BLaER1 (cell line): ENCODE measurements at regions not wholly inside any gene's neighbourhood (a gene's known extent, or its start where the extent isn't known, plus 50 kb on each side); places are given as distances from the start of the nearest gene placed in this dataset.

ENCODE experiments used
- H3K27ac ChIP-seq: shearing (Covaris generic); formaldehyde crosslinking; 2 replicates; pipeline ENCODE4 v1.8.1; 2022
- H3K27me3 ChIP-seq: shearing (Covaris generic); formaldehyde crosslinking; 2 replicates; pipeline ENCODE4 v1.8.1; 2022
- H3K36me3 ChIP-seq: shearing (Covaris generic); formaldehyde crosslinking; 2 replicates; pipeline ENCODE4 v1.8.1; 2022
- H3K4me1 ChIP-seq: shearing (Covaris generic); formaldehyde crosslinking; 2 replicates; pipeline ENCODE4 v1.8.1; 2022
- H3K4me2 ChIP-seq: shearing (Covaris generic); formaldehyde crosslinking; 2 replicates; pipeline ENCODE4 v1.8.1; 2022
- H3K4me3 ChIP-seq: shearing (Covaris generic); formaldehyde crosslinking; 2 replicates; pipeline ENCODE4 v1.8.1; 2022
- H3K9ac ChIP-seq: shearing (Covaris generic); formaldehyde crosslinking; 2 replicates; pipeline ENCODE4 v1.8.1; 2022
- H3K9me3 ChIP-seq: shearing (Covaris generic); formaldehyde crosslinking; 2 replicates; pipeline ENCODE4 v1.8.1; 2022
- H4K20me1 ChIP-seq: shearing (Covaris generic); formaldehyde crosslinking; 2 replicates; pipeline ENCODE4 v1.8.1; 2022
- Cebpa-rat ChIP-seq: shearing (Covaris generic); IDR thresholded peaks from 2 replicates; pipeline ENCODE4 v1.8.1; 2022

DNA sequence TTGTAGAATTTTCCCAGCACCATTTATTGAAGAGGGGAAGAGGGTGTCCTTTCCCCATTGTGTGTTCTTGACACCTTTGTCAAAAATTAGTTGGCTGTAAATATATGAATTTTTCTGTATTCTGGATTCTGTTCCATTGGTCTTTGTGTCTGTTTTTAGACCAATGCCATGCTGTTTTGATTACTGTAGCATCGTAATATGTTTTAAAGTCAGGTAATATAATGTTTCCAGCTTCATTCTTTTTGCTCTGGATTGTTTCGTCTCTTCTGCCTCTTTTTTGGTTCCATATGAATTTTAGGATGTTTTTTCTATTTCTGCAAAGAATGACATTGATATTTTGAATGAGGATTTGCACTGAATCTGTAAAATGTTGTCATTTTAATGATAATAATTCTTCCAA, 331.9 kb upstream of the RGS6 start:
- H3K9ac ChIP-seq: no peak overlapping the region
- H3K9me3 ChIP-seq: peaks cover 36% of the 10 kb centered on the region
- TF ChIP-seq Cebpa-rat: no peak
- peaks cover 12% of the 10 kb centered on the region for H3K4me1 ChIP-seq
- H3K27ac ChIP-seq: no peak overlapping the region
- no peaks in the 10 kb centered on the region for H4K20me1 ChIP-seq
- H3K4me2 ChIP-seq: no peak overlapping the region
- no peaks in the 10 kb centered on the region for H3K36me3 ChIP-seq
- H3K27me3 ChIP-seq: no peaks in the 10 kb centered on the region
- no peak overlapping the region for H3K4me3 ChIP-seq

DNA sequence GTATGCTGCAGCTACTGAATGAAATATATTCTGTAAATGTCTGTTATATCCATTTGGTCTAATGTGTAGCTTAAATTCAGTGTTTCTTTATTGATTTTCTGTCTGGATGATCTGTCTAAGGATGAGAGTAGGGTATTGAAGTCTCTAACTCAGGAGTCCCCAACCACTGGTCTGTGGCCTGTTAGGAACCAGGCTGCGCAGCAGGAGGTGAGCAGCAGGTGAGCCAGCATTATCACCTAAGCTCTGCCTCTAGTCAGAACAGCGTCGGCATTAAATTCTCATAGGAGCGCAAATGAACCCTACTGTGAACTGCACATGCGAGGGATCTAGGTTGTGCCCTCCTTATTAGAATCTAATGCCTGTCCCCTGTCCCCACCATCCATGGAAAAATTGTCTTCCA, 329.7 kb upstream of the RGS6 start:
- no peaks in the 10 kb centered on the region for H3K27me3 ChIP-seq
- H4K20me1 ChIP-seq: no peaks in the 10 kb centered on the region
- peaks cover 44% of the 10 kb centered on the region for H3K9me3 ChIP-seq

DNA sequence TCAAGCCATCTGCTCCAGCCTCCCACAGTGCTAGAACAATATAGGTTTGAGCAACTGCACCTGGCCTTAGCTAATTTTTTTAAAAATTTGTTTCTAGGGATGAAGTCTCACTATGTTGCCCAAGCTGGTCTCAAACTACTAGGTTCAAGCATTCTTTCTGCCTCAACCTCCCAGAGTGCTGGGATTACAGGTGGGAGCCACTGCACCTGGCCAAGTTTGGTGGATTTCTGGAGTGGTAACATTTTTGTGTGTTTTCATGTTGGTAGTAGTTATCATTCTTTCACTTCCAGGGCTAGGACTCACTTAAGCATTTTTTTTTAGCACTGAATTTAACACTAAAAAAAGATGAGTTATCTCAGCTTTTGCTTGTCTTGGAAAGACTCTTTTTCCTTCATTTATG, 328.0 kb upstream of the RGS6 start:
- peaks cover 36% of the 10 kb centered on the region for H3K9me3 ChIP-seq
- H4K20me1 ChIP-seq: no peaks in the 10 kb centered on the region

More for the DNA sequence above, 329.7 kb upstream of the RGS6 start:
- peaks cover 9% of the 10 kb centered on the region for H3K4me1 ChIP-seq
- no peak for TF ChIP-seq Cebpa-rat
- H3K27ac ChIP-seq: no peak overlapping the region
- H3K4me3 ChIP-seq: no peak overlapping the region
- no peak overlapping the region for H3K4me2 ChIP-seq
- no peaks in the 10 kb centered on the region for H3K36me3 ChIP-seq
- H3K9ac ChIP-seq: no peak overlapping the region

GRCh38 chr14:71606064-71606463, 326.2 kb upstream of the RGS6 start:
- H4K20me1 ChIP-seq: no peaks in the 10 kb centered on the region
- H3K27me3 ChIP-seq: no peaks in the 10 kb centered on the region
- peaks cover 24% of the 10 kb centered on the region for H3K9me3 ChIP-seq
- no peaks in the 10 kb centered on the region for H3K36me3 ChIP-seq
- H3K27ac ChIP-seq: no peak overlapping the region
- H3K4me2 ChIP-seq: 0 out of 2 replicates have a peak overlapping the region, but pooled peaks have one; percentile 6
- no peak overlapping the region for H3K4me3 ChIP-seq
- no peak overlapping the region for H3K9ac ChIP-seq
- no peaks in the 10 kb centered on the region; the same call in 1 of the 2 replicates for H3K4me1 ChIP-seq
- TF ChIP-seq Cebpa-rat: no peak

More for the DNA sequence above, 328.0 kb upstream of the RGS6 start:
- Histone ChIP-seq H3K4me3 (no peak overlapping the region), H3K27ac (no peak overlapping the region), H3K36me3 (no peaks in the 10 kb centered on the region), H3K9ac (no peak overlapping the region), H3K27me3 (no peaks in the 10 kb centered on the region), H3K4me1 (no peaks in the 10 kb centered on the region; the same call in 1 of the 2 replicates), H3K4me2 (no peak overlapping the region)
- no peak for TF ChIP-seq Cebpa-rat

GRCh38 chr14:71606575-71606974, 325.7 kb upstream of the RGS6 start:
- no peaks in the 10 kb centered on the region for H3K27me3 ChIP-seq
- no peaks in the 10 kb centered on the region; the same call in 1 of the 2 replicates for H3K4me1 ChIP-seq
- no peak overlapping the region for H3K9ac ChIP-seq
- TF ChIP-seq Cebpa-rat: no peak
- H3K27ac ChIP-seq: no peak overlapping the region
- H3K36me3 ChIP-seq: no peaks in the 10 kb centered on the region
- H3K4me2 ChIP-seq: no peak overlapping the region
- H3K4me3 ChIP-seq: no peak overlapping the region
- peaks cover 24% of the 10 kb centered on the region for H3K9me3 ChIP-seq
- H4K20me1 ChIP-seq: no peaks in the 10 kb centered on the region

GRCh38 chr14:71607056-71607455, 325.2 kb upstream of the RGS6 start:
- Histone ChIP-seq H3K27ac (no peak overlapping the region), H3K9me3 (peaks cover 24% of the 10 kb centered on the region), H3K4me1 (no peaks in the 10 kb centered on the region; the same call in 1 of the 2 replicates), H4K20me1 (no peaks in the 10 kb centered on the region), H3K27me3 (no peaks in the 10 kb centered on the region), H3K4me2 (no peak overlapping the region), H3K36me3 (no peaks in the 10 kb centered on the region), H3K4me3 (no peak overlapping the region), H3K9ac (no peak overlapping the region)
- TF ChIP-seq Cebpa-rat: no peak

DNA sequence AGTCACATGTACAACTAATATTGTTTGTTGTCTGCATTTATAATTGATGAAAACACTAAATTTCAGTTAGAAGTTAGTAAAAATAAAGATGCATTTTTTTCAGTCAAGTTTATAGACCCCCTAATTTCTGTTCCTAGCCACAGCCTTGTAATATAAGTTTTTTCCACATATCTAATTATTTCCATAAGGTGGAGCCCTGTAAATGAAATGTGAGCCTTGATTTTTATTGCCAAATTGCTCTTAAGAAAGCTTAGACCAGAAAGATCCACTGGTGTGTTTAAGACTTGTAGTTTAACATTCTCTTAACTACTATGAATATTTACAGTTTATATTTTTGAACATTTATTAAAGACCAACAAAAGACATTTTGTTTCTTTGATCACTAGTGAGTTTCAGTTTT, 322.1 kb upstream of the RGS6 start:
- Histone ChIP-seq H3K4me3 (no peak overlapping the region), H3K36me3 (no peaks in the 10 kb centered on the region), H3K27me3 (no peaks in the 10 kb centered on the region), H3K9ac (no peak overlapping the region), H3K4me2 (no peak overlapping the region), H3K27ac (no peak overlapping the region), H3K4me1 (no peaks in the 10 kb centered on the region; the same call in 1 of the 2 replicates), H4K20me1 (no peaks in the 10 kb centered on the region), H3K9me3 (peaks cover 9% of the 10 kb centered on the region; the same call in 1 of the 2 replicates)
- TF ChIP-seq Cebpa-rat: no peak

DNA sequence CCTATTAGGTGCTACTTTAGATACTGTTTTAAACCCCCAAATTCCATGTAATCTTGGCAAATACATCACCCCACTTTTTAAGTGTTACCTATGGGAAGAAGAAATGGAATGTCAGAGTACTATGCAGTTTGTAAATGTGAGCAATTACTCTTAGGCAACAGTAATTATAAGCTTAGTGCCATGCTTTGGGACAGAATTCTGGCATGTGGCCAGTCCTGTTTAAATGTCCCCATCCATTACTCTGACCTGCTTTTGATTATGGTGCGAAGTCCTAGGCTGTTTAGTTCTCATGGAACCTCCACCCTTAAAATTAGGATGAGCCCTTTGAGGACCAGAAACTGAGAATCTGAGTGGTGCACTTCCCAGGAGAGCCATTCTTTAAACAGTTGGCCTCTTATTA, 321.4 kb upstream of the RGS6 start:
- no peak overlapping the region for H3K9ac ChIP-seq
- H3K4me2 ChIP-seq: no peak overlapping the region
- H4K20me1 ChIP-seq: no peaks in the 10 kb centered on the region
- H3K4me1 ChIP-seq: no peaks in the 10 kb centered on the region; the same call in 1 of the 2 replicates
- H3K27me3 ChIP-seq: no peaks in the 10 kb centered on the region
- H3K27ac ChIP-seq: no peak overlapping the region
- no peaks in the 10 kb centered on the region for H3K36me3 ChIP-seq
- H3K9me3 ChIP-seq: peaks cover 3% of the 10 kb centered on the region; the same call in 1 of the 2 replicates
- TF ChIP-seq Cebpa-rat: no peak
- no peak overlapping the region for H3K4me3 ChIP-seq

- H3K27ac ChIP-seq: no peak overlapping the region
- no peaks in the 10 kb centered on the region for H4K20me1 ChIP-seq
- no peak overlapping the region for H3K4me3 ChIP-seq
- H3K36me3 ChIP-seq: no peaks in the 10 kb centered on the region
- TF ChIP-seq Cebpa-rat: no peak
- no peaks in the 10 kb centered on the region for H3K4me1 ChIP-seq
- no peaks in the 10 kb centered on the region for H3K9me3 ChIP-seq
- H3K4me2 ChIP-seq: no peak overlapping the region
- no peaks in the 10 kb centered on the region for H3K27me3 ChIP-seq
- H3K9ac ChIP-seq: no peak overlapping the region
Observed at GRCh38 chr14:71613168-71613567, 319.1 kb upstream of the RGS6 start.

DNA sequence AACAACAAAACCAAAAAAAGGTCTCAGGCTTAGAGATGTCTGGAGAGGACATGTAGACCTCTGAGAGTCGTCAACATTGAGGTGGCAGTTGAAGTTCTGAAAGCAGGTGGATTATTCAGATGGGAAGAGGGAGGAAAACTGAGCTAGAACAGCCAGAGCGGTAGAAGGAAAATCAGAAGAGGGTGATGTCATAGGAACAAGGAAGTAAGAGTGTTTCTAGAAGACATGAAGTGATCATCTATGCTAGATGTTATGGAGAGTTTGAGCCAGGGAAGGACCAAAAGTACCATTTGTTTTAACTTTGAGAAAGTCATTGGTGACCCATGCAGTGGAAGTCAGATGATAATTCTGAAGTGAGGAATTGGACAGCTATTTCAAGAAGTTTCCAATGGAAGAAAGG, 316.2 kb upstream of the RGS6 start:
- Histone ChIP-seq H3K4me3 (no peak overlapping the region), H3K9ac (no peak overlapping the region), H3K4me2 (no peak overlapping the region), H3K36me3 (no peaks in the 10 kb centered on the region), H3K27me3 (no peaks in the 10 kb centered on the region), H3K27ac (no peak overlapping the region), H4K20me1 (no peaks in the 10 kb centered on the region), H3K9me3 (no peaks in the 10 kb centered on the region), H3K4me1 (no peaks in the 10 kb centered on the region)
- no peak for TF ChIP-seq Cebpa-rat

- no peak overlapping the region for H3K4me2 ChIP-seq
- no peak overlapping the region for H3K27ac ChIP-seq
- H3K4me3 ChIP-seq: no peak overlapping the region
- no peaks in the 10 kb centered on the region for H3K4me1 ChIP-seq
- H3K9ac ChIP-seq: no peak overlapping the region
- H3K36me3 ChIP-seq: no peaks in the 10 kb centered on the region
- TF ChIP-seq Cebpa-rat: no peak
- no peaks in the 10 kb centered on the region for H3K27me3 ChIP-seq
- H4K20me1 ChIP-seq: no peaks in the 10 kb centered on the region
- H3K9me3 ChIP-seq: no peaks in the 10 kb centered on the region
Observed at GRCh38 chr14:71618047-71618446, 314.2 kb upstream of the RGS6 start.
